SU-DHL-6 (cell line): ENCODE measurements at regions not wholly inside any gene's neighbourhood (a gene's known extent, or its start where the extent isn't known, plus 50 kb on each side); places are given as distances from the start of the nearest gene placed in this dataset.

ENCODE experiments used
- H2AFZ ChIP-seq: fragments of 200-600 bp; sonication (generic); 2 replicates; pipeline ENCODE4 v1.6.1; 2014; ENCODE audit warnings: low read depth, mild to moderate bottlenecking, moderate library complexity, mixed read lengths, antibody characterized with exemption, low read length; ENCODE audit not compliant: severe bottlenecking
- H3F3A ChIP-seq: fragments of 200-600 bp; shearing (Covaris generic); 2 replicates; pipeline ENCODE4 v1.6.0; 2016; ENCODE audit warnings: antibody characterized with exemption, mild to moderate bottlenecking; ENCODE audit not compliant: insufficient read depth
- H3K27ac ChIP-seq: fragments of 200-600 bp; sonication (generic); 2 replicates; pipeline ENCODE4 v1.5.1; 2016; ENCODE audit warnings: low read depth, mild to moderate bottlenecking, low read length, moderate library complexity, mixed read lengths
- H3K27me3 ChIP-seq: fragments of 200-600 bp; sonication (generic), shearing (Covaris generic); 2 replicates; pipeline ENCODE4 v1.6.0; 2014; ENCODE audit warnings: mild to moderate bottlenecking, low read length
- H3K36me3 ChIP-seq: fragments of 200-600 bp; sonication (generic); 2 replicates; pipeline ENCODE4 v1.6.1; 2014; ENCODE audit warnings: mild to moderate bottlenecking, low read length, mixed read lengths
- H3K4me2 ChIP-seq: fragments of 300-600, 200-600 bp; shearing (Covaris generic), sonication (generic); 2 replicates; pipeline ENCODE4 v1.6.0; 2014; ENCODE audit warnings: low read length, low read depth, mild to moderate bottlenecking; ENCODE audit not compliant: poor library complexity, severe bottlenecking
- H3K4me3 ChIP-seq: fragments of 200-600 bp; sonication (generic); 2 replicates; pipeline ENCODE4 v1.5.1; 2014; ENCODE audit warnings: antibody characterized with exemption, low read length, mild to moderate bottlenecking, mixed read lengths; ENCODE audit not compliant: insufficient read depth, poor library complexity, severe bottlenecking
- H3K79me2 ChIP-seq: fragments of 200-600 bp; sonication (generic); 2 replicates; pipeline ENCODE4 v1.6.1; 2014; ENCODE audit warnings: mild to moderate bottlenecking, low read length, moderate library complexity; ENCODE audit not compliant: insufficient read depth
- H3K9ac ChIP-seq: fragments of 200-600 bp; sonication (generic); 2 replicates; pipeline ENCODE4 v1.7.0; 2014; ENCODE audit warnings: mild to moderate bottlenecking, low read length
- H3K9me2 ChIP-seq: fragments of 200-600 bp; sonication (generic); replicated peaks from 2 replicates; pipeline ENCODE4 v1.6.1; 2014; ENCODE audit warnings: low read length; ENCODE audit not compliant: insufficient read depth
- H3K9me3 ChIP-seq: fragments of 200-600 bp; sonication (generic); 2 replicates; pipeline ENCODE4 v1.6.1; 2014; ENCODE audit warnings: low read length, mixed read lengths; ENCODE audit not compliant: insufficient read depth
- H4K20me1 ChIP-seq: fragments of 200-600 bp; sonication (generic); 2 replicates; pipeline ENCODE4 v1.6.1; 2014; ENCODE audit warnings: low read depth, mild to moderate bottlenecking, antibody characterized with exemption, low read length, moderate library complexity, mixed read lengths
- CTCF ChIP-seq: fragments of 200-600 bp; sonication (generic); IDR thresholded peaks from one replicate; pipeline ENCODE4 v1.5.1; 2017; ENCODE audit warnings: antibody characterized with exemption, mild to moderate bottlenecking, low read length, moderate library complexity; ENCODE audit not compliant: insufficient read depth, poor library complexity, severe bottlenecking
- EZH2phosphoT487 ChIP-seq: fragments of 200-600 bp; sonication (generic), shearing (Covaris generic); conservative IDR thresholded peaks from 2 replicates; pipeline ENCODE4 v1.6.1; 2018; ENCODE audit warnings: mild to moderate bottlenecking, antibody characterized with exemption, low read length, moderate library complexity, mixed read lengths

- TF ChIP-seq EZH2phosphoT487 (no peak), CTCF (no peak)
- Histone ChIP-seq H3K4me3 (no peak overlapping the region), H2AFZ (no peak overlapping the region), H3K27me3 (no peaks in the 10 kb centered on the region), H3K36me3 (no peaks in the 10 kb centered on the region), H3K27ac (no peak overlapping the region), H4K20me1 (no peaks in the 10 kb centered on the region), H3K4me2 (no peak overlapping the region), H3K9ac (no peak overlapping the region), H3K9me3 (no peaks in the 10 kb centered on the region), H3K9me2 (no peaks in the 10 kb centered on the region), H3K79me2 (no peaks in the 10 kb centered on the region), H3F3A (no peaks in the 10 kb centered on the region)
Observed at GRCh38 chr1:220991506-220991905, 112.3 kb downstream of the HLX start.

- Histone ChIP-seq H3K9me3 (no peaks in the 10 kb centered on the region), H3K27me3 (no peaks in the 10 kb centered on the region), H4K20me1 (no peaks in the 10 kb centered on the region), H3K9ac (no peak overlapping the region), H3K79me2 (no peaks in the 10 kb centered on the region), H3K27ac (no peak overlapping the region), H3K36me3 (no peaks in the 10 kb centered on the region), H2AFZ (no peak overlapping the region), H3F3A (no peaks in the 10 kb centered on the region), H3K4me3 (no peak overlapping the region), H3K9me2 (no peaks in the 10 kb centered on the region), H3K4me2 (no peak overlapping the region)
- TF ChIP-seq CTCF (no peak), EZH2phosphoT487 (no peak)
Observed at GRCh38 chr1:220991959-220992704, 112.9 kb downstream of the HLX start.

GRCh38 chr1:220992705-220993052 is 113.4 kb downstream of the HLX start:
- H2AFZ ChIP-seq = no peak overlapping the region

More at GRCh38 chr1:220992705-220993052, 113.4 kb downstream of the HLX start:
- H3K27ac ChIP-seq = no peak overlapping the region
- no peaks in the 10 kb centered on the region for H3F3A ChIP-seq
- H3K36me3 ChIP-seq = no peaks in the 10 kb centered on the region
- H3K9ac ChIP-seq = no peak overlapping the region
- H4K20me1 ChIP-seq = no peaks in the 10 kb centered on the region
- TF ChIP-seq EZH2phosphoT487 (no peak), CTCF (no peak)
- no peaks in the 10 kb centered on the region for H3K27me3 ChIP-seq
- H3K4me2 ChIP-seq = no peak overlapping the region
- no peaks in the 10 kb centered on the region for H3K9me2 ChIP-seq
- H3K79me2 ChIP-seq = no peaks in the 10 kb centered on the region
- H3K9me3 ChIP-seq = no peaks in the 10 kb centered on the region
- no peak overlapping the region for H3K4me3 ChIP-seq
